Epidermal melanocyte (primary cell): ENCODE measurements at regions not wholly inside any gene's neighbourhood (a gene's known extent, or its start where the extent isn't known, plus 50 kb on each side); places are given as distances from the start of the nearest gene placed in this dataset.
"Not testable (repeated sequence)": the region's sequence is repeated elsewhere in the genome, so short reads cannot be mapped to it uniquely, and the experiment has no call there.

ENCODE experiments used
- DNase-seq: peaks from one replicate; pipeline ENCODE4 v3.0.0; 2011; ENCODE audit warnings: low spot score; ENCODE audit not compliant: insufficient read length

GRCh38 chr1:58256041-58256440, 290.5 kb downstream of the OMA1 start:
- no peak for DNase-seq

- DNase-seq: no peak
Measured at GRCh38 chr1:58255192-58255591, 291.3 kb downstream of the OMA1 start.

- DNase-seq: no peak
Measured at GRCh38 chr1:58251430-58252073, 295.0 kb downstream of the OMA1 start.

DNA sequence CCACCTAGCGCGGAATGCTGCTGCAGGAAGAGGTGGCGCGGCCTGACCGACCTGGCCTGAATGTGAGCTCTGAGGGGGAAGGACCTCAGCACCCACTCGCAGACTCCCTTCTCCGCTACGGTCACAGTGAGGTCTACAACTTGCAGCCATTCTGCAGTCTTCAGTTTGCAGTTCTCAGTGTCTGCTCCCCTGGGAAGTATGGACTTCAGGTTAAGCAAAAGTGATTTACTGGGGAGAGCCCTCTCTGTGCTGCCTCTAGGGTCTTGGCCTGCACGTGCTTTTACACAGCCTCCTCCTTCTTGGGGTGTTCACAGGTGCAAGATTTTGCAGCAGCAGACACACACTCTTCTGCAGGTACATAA, 296.0 kb downstream of the OMA1 start:
- DNase-seq: no peak

- DNase-seq: no peak
Measured at GRCh38 chr1:58249737-58250586, 296.6 kb downstream of the OMA1 start.

DNA sequence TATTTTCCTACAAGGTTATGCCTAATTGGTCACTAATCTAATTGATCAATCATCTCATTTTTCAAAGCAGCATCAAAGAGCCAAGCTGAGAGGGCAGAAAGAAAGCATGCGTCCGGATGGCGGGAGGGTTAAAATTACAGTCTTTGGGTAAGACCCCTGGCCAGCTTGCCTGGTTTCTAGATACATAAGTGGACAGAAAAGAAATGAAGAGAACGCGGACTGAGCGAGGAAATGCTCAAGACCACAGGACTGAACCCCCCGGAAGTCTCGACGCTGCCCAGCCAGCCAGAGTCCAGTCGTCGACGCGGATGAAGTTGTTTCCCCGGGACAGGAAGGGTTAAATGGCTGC, 297.2 kb downstream of the OMA1 start:
- no peak for DNase-seq

DNA sequence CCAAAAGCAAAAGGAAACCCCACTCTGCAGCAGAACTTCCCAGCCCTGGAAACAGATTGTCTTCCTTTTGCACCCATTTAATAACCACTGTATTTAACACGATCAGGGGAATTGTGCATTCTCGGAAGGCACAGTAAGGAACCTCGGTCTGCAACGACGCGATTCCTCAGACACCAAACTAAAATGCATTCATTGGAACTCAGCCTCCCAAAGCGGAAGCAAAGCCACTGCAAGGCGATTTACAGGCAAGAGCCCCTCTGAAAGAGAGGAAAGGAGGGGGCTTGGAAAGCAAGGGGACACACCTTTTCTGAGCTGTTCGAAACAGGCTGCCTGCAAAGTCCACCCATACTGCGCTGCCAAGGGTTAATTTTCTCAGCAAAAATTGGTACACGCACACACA, 297.7 kb downstream of the OMA1 start:
- DNase-seq: no peak

DNA sequence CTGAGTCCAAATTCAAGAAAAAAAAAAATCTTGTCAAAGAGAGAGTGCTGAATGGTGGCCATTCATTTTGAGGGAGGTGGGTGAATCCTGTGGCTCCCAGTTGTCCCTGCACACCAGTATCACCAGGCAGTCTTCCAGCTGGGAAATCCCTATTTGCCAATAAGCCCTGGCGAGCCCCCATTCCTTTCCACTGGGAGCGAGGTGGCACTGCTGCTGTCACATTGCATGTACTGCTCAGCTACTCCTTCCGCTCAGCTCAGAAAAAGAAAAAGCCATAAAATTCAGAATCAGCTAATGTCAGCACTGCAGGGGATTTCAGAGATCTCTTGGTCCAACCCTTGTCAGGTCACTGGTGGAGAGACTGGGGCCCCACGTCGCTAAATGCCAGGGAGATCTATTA, 298.5 kb downstream of the OMA1 start:
- no peak for DNase-seq

DNA sequence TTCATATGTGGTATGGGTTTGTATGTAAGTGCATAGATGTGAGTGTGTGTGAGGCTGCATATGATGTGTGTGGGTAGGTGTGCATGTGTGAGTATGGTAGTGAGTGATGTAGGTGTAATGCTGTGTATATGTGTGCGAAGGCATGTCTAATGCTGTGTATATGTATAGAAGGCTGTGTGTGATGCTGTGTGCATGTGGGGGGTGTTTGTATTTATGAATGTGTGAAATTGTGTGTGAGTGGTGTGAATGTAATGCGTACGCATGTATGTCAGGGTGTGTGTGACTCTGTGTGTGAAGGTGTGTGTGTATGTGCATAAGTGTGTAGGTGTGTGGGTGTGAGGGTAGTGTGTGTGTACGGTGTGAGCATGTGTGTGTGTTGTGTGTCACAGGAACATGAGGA, 300.0 kb downstream of the OMA1 start:
- no peak for DNase-seq

- DNase-seq: no peak
Measured at GRCh38 chr1:58244872-58245271, 301.7 kb downstream of the OMA1 start.

GRCh38 chr1:58238846-58239245, 307.7 kb downstream of the OMA1 start:
- no peak for DNase-seq

DNA sequence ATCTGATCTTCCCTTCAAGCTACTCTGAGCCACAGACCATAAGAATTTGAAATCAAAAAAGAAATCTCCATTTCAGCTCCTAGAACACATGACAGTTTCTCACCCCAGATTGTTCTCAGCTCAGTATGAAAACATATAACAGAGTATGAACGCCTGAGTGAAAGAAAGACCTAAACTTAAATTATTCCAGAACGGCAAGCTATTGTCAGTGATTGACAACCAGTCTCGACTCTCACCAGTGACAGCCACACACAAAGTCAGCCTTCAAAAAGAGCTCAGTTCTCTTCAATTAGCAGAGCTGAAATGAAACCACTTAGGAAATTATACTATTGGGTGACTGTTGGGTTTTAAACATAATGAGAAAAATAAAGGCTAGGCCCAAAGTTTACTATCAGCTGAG, 312.8 kb downstream of the OMA1 start:
- no peak for DNase-seq

GRCh38 chr1:58231204-58231603, 315.3 kb downstream of the OMA1 start:
- DNase-seq: no peak

GRCh38 chr1:58227604-58228003, 318.9 kb downstream of the OMA1 start:
- DNase-seq: no peak

- DNase-seq: no peak
Measured at GRCh38 chr1:58223522-58223921, 323.0 kb downstream of the OMA1 start.

DNA sequence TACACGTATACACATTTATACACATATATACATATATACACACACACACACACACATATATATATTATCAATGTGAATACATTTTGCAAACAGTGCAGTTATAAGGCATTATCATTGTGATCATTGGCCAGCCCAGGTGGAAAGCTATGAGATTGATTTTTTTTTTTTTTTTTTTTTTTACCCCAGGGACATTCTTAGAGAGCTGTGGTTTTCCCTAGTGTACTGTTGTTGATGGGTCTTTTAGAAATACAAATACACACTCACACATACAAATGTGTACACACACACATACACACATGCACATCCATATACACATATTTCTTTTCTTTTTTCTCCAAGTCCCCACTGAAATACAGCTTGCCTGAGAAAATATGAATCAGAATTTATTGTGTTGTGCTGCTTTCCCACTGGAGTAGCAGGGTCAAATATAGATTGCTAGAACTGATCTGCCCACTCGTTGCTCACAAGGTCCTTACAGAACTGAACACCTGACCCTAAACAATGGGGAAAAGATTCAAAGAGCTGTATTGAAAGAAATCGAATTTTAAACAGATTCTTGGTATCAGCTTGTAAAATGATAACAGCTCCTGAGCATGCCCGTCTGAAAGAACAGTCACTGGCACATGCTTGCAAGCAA, 325.6 kb downstream of the OMA1 start:
- no peak for DNase-seq

DNA sequence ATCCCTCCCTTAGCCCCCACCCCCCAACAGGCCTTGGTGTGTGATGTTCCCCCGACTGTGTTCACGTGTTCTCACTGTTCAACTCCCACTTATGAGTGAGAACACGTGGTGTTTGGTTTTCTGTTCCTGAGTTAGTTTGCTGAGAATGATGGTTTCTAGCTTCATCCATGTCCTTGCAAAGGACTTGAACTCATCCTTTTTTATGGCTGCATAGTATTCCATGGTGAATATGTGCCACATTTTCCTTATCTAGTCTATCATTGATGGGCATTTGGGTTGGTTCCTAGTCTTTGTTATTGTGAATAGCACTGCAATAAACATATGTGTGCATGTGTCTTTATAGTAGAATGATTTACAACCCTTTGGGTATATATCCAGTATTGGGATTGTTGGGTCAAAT, 330.4 kb downstream of the OMA1 start:
- not testable (repeated sequence) for DNase-seq

- DNase-seq: no peak
Measured at GRCh38 chr1:58214674-58215073, 331.9 kb downstream of the OMA1 start.

DNA sequence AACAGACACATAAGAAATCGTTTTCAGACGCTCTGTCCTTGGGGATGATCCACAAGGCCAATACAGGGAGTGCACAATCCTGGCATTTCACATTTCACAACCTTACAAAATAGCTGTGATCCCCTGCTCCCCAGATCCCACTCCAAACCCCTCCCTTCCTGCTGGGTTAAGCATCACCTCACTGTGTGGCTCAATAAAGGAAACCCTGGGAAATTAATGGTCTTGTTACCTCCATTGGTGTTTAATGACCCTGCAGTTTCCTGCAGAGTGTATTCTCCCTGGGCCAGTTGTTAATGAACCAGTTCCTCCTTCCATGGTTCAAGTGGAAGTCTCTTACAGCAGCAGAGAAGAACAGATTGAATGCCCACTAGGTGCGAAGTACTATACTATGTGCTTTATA, 334.7 kb downstream of the OMA1 start:
- no peak for DNase-seq

DNA sequence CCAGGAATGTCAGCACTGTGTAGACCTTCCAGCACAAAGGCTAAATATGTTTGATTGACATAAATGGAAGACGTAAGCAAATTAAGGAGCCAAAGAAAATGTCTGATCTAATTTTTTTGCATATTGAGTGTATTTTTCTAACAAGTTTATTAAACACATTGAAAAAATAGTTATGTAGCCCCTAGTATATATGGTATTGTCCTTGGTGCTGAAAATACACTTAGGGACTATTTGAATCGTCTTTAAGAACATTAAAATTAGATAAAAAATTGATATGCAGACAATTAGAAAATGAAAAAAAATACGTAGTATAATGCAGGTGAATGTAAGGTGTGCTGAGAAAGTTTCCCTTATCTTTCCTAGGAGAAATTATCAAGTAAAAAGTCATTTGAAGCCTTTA, 337.0 kb downstream of the OMA1 start:
- no peak for DNase-seq

DNA sequence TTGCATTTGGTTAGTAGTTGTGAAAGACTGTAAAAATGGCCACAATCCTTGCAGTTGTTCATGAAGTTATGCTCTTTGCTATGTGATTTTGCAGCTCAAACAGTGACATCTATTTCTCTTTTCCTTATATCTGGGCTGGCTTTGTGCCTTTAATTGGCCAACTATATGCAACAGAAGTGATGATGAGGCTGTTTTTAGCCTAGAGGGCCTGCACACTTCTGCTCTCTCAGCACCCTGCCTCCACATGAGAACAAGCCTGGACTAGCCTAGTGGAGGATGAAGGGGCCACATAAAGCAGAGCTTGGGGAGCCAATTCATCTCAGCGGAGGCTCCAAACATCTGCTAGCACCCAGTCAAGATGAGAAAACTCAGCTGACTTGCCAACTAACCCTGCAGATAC, 339.8 kb downstream of the OMA1 start:
- DNase-seq: no peak

DNA sequence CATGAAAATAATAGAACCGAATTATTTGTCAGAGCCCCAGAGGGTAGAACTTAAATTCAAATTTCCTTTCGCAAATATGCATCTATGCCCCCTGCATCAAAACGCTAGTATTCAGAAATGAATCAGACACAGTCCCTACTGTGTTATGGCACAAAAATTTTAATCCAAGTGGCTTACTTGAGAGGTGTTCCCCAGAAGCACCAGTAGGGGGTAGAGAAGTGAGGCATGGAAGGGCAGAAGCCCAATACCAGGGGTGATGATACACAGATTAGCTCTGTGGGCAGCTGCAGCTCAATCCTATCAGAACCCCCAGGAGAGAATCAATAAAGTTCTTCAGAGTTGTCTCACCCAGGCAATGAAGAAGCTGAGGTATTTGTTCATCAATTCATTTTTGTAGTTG, 342.2 kb downstream of the OMA1 start:
- no peak for DNase-seq
